Ovary (tissue), 7 donors: ENCODE measurements at regions not wholly inside any gene's neighbourhood (a gene's known extent, or its start where the extent isn't known, plus 50 kb on each side); places are given as distances from the start of the nearest gene placed in this dataset.

Experiments used
- DNase-seq, 5 donors: peaks; one replicate each; pipeline ENCODE4 v3.0.0-alpha.2; 2019 to 2020
- H3K27ac ChIP-seq, 2 donors: fragments of 200-600 bp; one replicate each; pipeline versions ENCODE4 v1.5.1 to v1.8.0; 2019 to 2022
- H3K27me3 ChIP-seq: fragments of 200-600 bp; one replicate; pipeline ENCODE4 v1.8.0; 2022
- H3K36me3 ChIP-seq: fragments of 200-600 bp; sonication (generic); one replicate; pipeline ENCODE4 v1.5.1; 2019
- H3K4me1 ChIP-seq: one replicate; pipeline ENCODE4 v1.8.1; 2013; ENCODE audit warnings: mild to moderate bottlenecking, moderate library complexity; ENCODE audit not compliant: insufficient read depth
- H3K4me3 ChIP-seq: fragments of 200-600 bp; sonication (generic); one replicate; pipeline ENCODE4 v1.5.1; 2017
- H3K9me3 ChIP-seq, 2 donors: fragments of 200-600 bp in 1 of 2; sonication (generic) in 1 of 2; one replicate each; pipeline versions ENCODE4 v1.5.1 to v1.8.1; 2013 to 2019; ENCODE audit warnings: mild to moderate bottlenecking in 1 of 2, moderate library complexity in 1 of 2
- EP300 ChIP-seq: sonication (generic); formaldehyde crosslinking; IDR thresholded peaks from one replicate; pipeline ENCODE4 v1.6.1; 2017; ENCODE audit warnings: antibody characterized with exemption
- POLR2A ChIP-seq: fragments of 450-650 bp; IDR thresholded peaks from one replicate; pipeline ENCODE4 v1.6.1; 2017; ENCODE audit warnings: antibody characterized with exemption, mild to moderate bottlenecking, moderate library complexity
- WGBS, 3 donors: extraction: QIAGEN DNeasy Blood & Tissue Kit in 1 of 3; methylation state at CpG; one replicate each; pipeline versions ENCODE4 v1.1.5 to v1.1.7; 2013 to 2017; 5-methylcytosine and 5-hydroxymethylcytosine counted together
- intact Hi-C, 4 donors: fragments of 100-400 bp; cut with DNase I; formaldehyde crosslinking; loops; one replicate each; pipeline versions ENCODE4 v1.11.0 to v1.15.1; 2022 to 2023
- TF ChIP-seq, protein P1 (sequence below), 3 donors: fragments of 450-650 bp in 2 of 3; fragments of 200-600 bp in 1 of 3; IDR thresholded peaks; one replicate each; pipeline versions ENCODE4 v1.5.1 to v1.8.0; 2016 to 2022; ENCODE audit warnings: antibody characterized with exemption in 3 of 3, mild to moderate bottlenecking in 1 of 3
- donor health status: DM: no; HTN: no; CAD: no; lungs with moderate emphysema.
- donor health status: DM: no; HTN: no; CAD: no.
- donor health status: Bipolar disorder and iron deficiency.
- donor health status: DM: no; HTN: no; CAD: no.
- donor health status: DM: yes; HTN: yes; CAD: no.

DNA sequence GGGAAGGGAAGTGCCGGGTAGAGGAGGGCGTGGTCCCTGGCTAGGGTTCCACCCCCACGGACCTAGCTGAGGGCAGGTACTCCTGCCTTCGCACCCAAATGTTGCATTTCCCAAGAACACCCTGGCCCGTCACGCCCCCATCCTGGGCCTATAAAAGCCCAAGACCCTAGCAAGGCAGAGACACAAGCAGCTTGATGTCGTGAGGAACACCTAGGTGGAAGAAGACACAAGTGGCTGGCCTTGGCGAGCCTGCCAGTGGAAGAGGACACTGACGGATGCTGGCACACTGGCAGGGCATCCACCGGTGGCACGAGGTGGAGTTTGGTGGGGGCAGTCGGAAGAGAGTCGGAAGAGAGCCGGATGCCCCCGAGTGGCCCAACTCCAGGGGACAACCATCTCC, 244.8 kb upstream of the CTSO start:
- H3K4me1 ChIP-seq, result no peaks in the 10 kb centered on the region
- no peaks in the 10 kb centered on the region for H3K9me3 ChIP-seq
- H3K4me3 ChIP-seq, result no peak overlapping the region
- H3K27ac ChIP-seq, result no peak overlapping the region
- no peaks in the 10 kb centered on the region for H3K27me3 ChIP-seq
- no peaks in the 10 kb centered on the region for H3K36me3 ChIP-seq
- WGBS, 3 donors, result 94 to 97% (median 95%) methylated on average over 15 of the region's 15 CpGs
- intact Hi-C loops, result no loop called here
- no peak for DNase-seq
- no peak for TF ChIP-seq POLR2A
- TF ChIP-seq, protein P1, sequence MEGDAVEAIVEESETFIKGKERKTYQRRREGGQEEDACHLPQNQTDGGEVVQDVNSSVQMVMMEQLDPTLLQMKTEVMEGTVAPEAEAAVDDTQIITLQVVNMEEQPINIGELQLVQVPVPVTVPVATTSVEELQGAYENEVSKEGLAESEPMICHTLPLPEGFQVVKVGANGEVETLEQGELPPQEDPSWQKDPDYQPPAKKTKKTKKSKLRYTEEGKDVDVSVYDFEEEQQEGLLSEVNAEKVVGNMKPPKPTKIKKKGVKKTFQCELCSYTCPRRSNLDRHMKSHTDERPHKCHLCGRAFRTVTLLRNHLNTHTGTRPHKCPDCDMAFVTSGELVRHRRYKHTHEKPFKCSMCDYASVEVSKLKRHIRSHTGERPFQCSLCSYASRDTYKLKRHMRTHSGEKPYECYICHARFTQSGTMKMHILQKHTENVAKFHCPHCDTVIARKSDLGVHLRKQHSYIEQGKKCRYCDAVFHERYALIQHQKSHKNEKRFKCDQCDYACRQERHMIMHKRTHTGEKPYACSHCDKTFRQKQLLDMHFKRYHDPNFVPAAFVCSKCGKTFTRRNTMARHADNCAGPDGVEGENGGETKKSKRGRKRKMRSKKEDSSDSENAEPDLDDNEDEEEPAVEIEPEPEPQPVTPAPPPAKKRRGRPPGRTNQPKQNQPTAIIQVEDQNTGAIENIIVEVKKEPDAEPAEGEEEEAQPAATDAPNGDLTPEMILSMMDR (IDR thresholded peaks at IDR 0.05), result no peak
- TF ChIP-seq EP300, result no peak

DNA sequence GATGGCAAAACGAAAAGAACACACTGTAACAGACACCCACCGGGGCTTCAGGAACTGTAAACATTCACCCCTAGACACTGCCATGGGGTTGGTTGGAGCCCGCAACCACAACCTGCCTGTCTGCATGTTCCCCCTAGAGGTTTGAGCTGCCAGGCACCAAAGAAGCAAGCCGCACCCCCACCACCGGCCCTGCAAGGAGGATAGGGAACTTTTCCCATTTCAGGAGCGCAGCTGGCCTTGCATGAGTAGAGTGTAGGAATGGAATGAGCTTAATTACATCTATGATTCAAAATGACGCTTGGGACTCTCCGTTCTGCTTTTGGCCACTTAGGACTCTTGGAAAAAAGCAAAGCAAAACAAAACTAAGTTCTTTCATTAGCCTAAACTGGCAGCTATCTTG, 243.6 kb upstream of the CTSO start:
- intact Hi-C loops, result no loop called here
- WGBS, 3 donors, result 78 to 91% (median 88%) methylated on average over 8 of the region's 8 CpGs
- DNase-seq, result no peak

DNA sequence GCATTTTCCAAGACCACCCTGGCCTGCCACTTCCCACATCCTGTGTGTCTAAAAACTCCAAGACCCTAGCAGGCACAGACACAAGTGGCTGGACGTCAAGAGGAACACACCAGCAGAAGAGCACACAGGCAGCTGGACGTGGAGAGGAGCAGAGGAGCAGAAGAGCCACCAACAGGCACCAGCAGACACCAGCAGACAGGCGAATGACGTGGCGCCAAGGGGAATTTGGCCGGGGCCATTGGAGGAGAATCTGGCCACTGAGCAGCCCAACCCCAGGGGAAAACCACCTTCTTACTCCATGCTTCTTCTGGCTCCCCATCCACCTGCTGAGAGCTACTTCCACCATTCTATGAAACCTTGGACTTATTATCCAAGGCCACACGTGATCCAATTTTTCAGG, 243.1 kb upstream of the CTSO start:
- H3K4me3 ChIP-seq, result no peak overlapping the region
- WGBS, 3 donors, result 95 to 97% (median 96%) methylated on average over 7 of the region's 7 CpGs
- H3K27me3 ChIP-seq, result no peaks in the 10 kb centered on the region
- no peaks in the 10 kb centered on the region for H3K36me3 ChIP-seq
- TF ChIP-seq EP300, result no peak
- TF ChIP-seq POLR2A, result no peak
- TF ChIP-seq, protein P1 (IDR thresholded peaks at IDR 0.05), result no peak
- H3K27ac ChIP-seq, result no peak overlapping the region
- H3K4me1 ChIP-seq, result no peaks in the 10 kb centered on the region
- DNase-seq, result no peak
- intact Hi-C loops, result no loop called here
- no peaks in the 10 kb centered on the region for H3K9me3 ChIP-seq

More for the DNA sequence above, 243.6 kb upstream of the CTSO start:
- Histone ChIP-seq H3K9me3 (no peaks in the 10 kb centered on the region), H3K4me1 (no peaks in the 10 kb centered on the region), H3K4me3 (no peak overlapping the region), H3K27me3 (no peaks in the 10 kb centered on the region), H3K27ac (no peak overlapping the region), H3K36me3 (no peaks in the 10 kb centered on the region)
- TF ChIP-seq POLR2A (no peak), EP300 (no peak)
- TF ChIP-seq, protein P1 (IDR thresholded peaks at IDR 0.05), result no peak

DNA sequence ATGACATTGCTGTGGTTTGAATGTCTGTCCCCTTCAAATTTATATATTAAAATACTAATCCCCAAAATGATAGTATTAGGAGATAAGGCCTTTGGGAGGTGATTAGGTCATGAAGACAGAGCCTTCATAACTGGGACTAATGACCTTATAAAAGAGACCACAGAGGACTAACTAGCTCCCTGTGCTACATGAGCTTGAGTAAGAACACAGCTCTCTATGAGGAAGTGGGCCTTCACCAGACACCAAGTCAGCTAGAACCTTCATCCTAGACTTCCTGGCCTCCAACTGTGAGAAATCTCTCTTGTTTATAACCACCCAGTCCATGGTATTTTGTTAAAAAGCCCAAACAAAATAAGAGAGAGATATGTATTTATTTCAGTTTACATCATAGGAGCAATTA, 242.2 kb upstream of the CTSO start:
- no peaks in the 10 kb centered on the region for H3K9me3 ChIP-seq
- no peaks in the 10 kb centered on the region for H3K36me3 ChIP-seq
- intact Hi-C loops, result no loop called here
- DNase-seq, result no peak
- H3K27ac ChIP-seq, result no peak overlapping the region
- TF ChIP-seq, protein P1 (IDR thresholded peaks at IDR 0.05), result no peak
- no peak for TF ChIP-seq POLR2A
- H3K4me3 ChIP-seq, result no peak overlapping the region
- no peaks in the 10 kb centered on the region for H3K27me3 ChIP-seq
- H3K4me1 ChIP-seq, result no peaks in the 10 kb centered on the region

DNA sequence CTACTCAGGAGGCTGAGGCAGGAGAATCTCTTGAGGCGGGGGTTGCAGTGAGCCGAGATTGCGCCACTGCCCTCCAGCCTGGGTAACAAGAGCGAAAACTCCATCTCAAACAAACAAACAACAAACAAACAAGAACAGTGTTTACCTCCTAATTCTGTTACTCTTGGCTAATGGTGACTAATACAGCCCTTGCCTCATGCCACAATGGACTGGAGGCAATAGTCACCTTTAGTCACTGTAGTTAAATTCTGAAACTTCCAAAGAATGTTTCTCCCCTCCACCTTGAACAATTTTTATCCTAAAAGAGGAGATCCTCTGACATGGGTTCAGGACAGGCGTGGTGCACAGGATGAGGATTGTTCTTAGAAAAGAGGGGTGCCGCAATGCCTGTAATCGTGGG, 241.2 kb upstream of the CTSO start:
- 96 to 97% (median 96%) methylated on average over 7 of the region's 7 CpGs for WGBS, 3 donors
- H3K4me1 ChIP-seq, result no peaks in the 10 kb centered on the region
- H3K27ac ChIP-seq, result no peak overlapping the region
- intact Hi-C loops, result no loop called here
- TF ChIP-seq, protein P1 (IDR thresholded peaks at IDR 0.05), result no peak
- no peak for TF ChIP-seq POLR2A
- no peaks in the 10 kb centered on the region for H3K27me3 ChIP-seq
- H3K4me3 ChIP-seq, result no peak overlapping the region
- H3K36me3 ChIP-seq, result no peaks in the 10 kb centered on the region
- no peak for DNase-seq
- H3K9me3 ChIP-seq, result no peaks in the 10 kb centered on the region
